Panc1 (cell line): ENCODE measurements at regions not wholly inside any gene's neighbourhood (a gene's known extent, or its start where the extent isn't known, plus 50 kb on each side); places are given as distances from the start of the nearest gene placed in this dataset.

ENCODE experiments used
- ATAC-seq: fragments of 200-7000 bp; cut with Tn5 transposase; 2 replicates; pipeline ENCODE4 v1.9.1; 2020; ENCODE audit warnings: mild to moderate bottlenecking, moderate library complexity
- BruUV-seq: library from RNA; stranded (reverse); fragments of 400-500 nt; replicated peaks from 2 replicates; lab custom pipeline; 2021; lab: Mats Ljungman, UMichigan
- CTCF ChIA-PET: fragments of 300-600 bp; sonication (Branson Sonifier 250); formaldehyde crosslinking; loops from one replicate; lab custom pipeline; 2022; ENCODE audit warnings: antibody characterized with exemption; lab: Charles Lee
- POLR2A ChIA-PET: fragments of 300-600 bp; sonication (Branson Sonifier 250); formaldehyde crosslinking; loops from one replicate; lab custom pipeline; 2022; ENCODE audit warnings: antibody characterized with exemption; lab: Charles Lee
- DNase-seq: peaks from one replicate; pipeline ENCODE4 v3.0.0-alpha.2; 2010; ENCODE audit warnings: low read depth, low spot score
- H3K27ac ChIP-seq: 2 replicates; pipeline ENCODE4 v1.5.1; 2011; ENCODE audit warnings: mild to moderate bottlenecking, low read length, inconsistent platforms
- H3K27me3 ChIP-seq: fragments of 200-500 bp; sonication (Bioruptor generic); 2 replicates; pipeline ENCODE4 v1.6.0; 2014; ENCODE audit warnings: low read length, inconsistent platforms; ENCODE audit not compliant: control insufficient read depth, insufficient read depth
- H3K36me3 ChIP-seq: fragments of 200-500 bp; sonication (Bioruptor generic); 2 replicates; pipeline ENCODE4 v1.5.1; 2014; ENCODE audit warnings: inconsistent platforms, mild to moderate bottlenecking, low read length, moderate library complexity; ENCODE audit not compliant: control insufficient read depth, insufficient read depth
- H3K4me1 ChIP-seq: 2 replicates; pipeline ENCODE4 v1.5.1; 2011; ENCODE audit warnings: inconsistent platforms, mild to moderate bottlenecking, low read length, moderate library complexity; ENCODE audit not compliant: control insufficient read depth, insufficient read depth
- H3K4me3 ChIP-seq, 2 experiments: 2 replicates each; pipeline ENCODE4 v1.5.1; 2011 to 2012; ENCODE audit warnings: low read depth in 2 of 2, low read length in 2 of 2, mild to moderate bottlenecking in 2 of 2, inconsistent platforms in 1 of 2, moderate library complexity in 1 of 2
- H3K9me3 ChIP-seq: fragments of 200-500 bp; sonication (Bioruptor generic); 2 replicates; pipeline ENCODE4 v1.5.1; 2014; ENCODE audit warnings: low read depth, mild to moderate bottlenecking, inconsistent platforms, low read length, moderate library complexity; ENCODE audit not compliant: control insufficient read depth, insufficient read depth
- CTCF ChIP-seq: fragments of 450-650 bp; IDR thresholded peaks from 2 replicates; pipeline ENCODE4 v1.5.1; 2017; ENCODE audit warnings: mild to moderate bottlenecking
- POLR2AphosphoS5 ChIP-seq: IDR thresholded peaks from 2 replicates; pipeline ENCODE4 v1.6.1; 2012; ENCODE audit warnings: mild to moderate bottlenecking, low read depth, low read length, moderate library complexity
- REST ChIP-seq, 2 experiments: IDR thresholded peaks; 2 replicates each; pipeline ENCODE4 v1.6.1; 2011 to 2012; ENCODE audit warnings: low read depth in 2 of 2, control low read depth in 1 of 2, low read length in 1 of 2, mild to moderate bottlenecking in 1 of 2, moderate library complexity in 1 of 2; ENCODE audit not compliant: insufficient read depth in 1 of 2
- SIN3A ChIP-seq: IDR thresholded peaks from 2 replicates; pipeline ENCODE4 v1.6.1; 2012; ENCODE audit warnings: low read depth, mild to moderate bottlenecking, low read length, moderate library complexity, borderline replicate concordance; ENCODE audit not compliant: insufficient read depth
- TCF7L2 ChIP-seq: IDR thresholded peaks from 2 replicates; pipeline ENCODE4 v1.6.1; 2011; ENCODE audit warnings: mild to moderate bottlenecking, low read depth, low read length, inconsistent platforms
- in situ Hi-C: cut with HindIII; loops from 2 replicates; pipeline ENCODE4 v1.10.0; 2016; ENCODE audit warnings: low sequenced_read_pairs, low pct_unique_long_range_greater_than_20kb
- intact Hi-C: fragments of 100-400 bp; cut with micrococcal nuclease; formaldehyde crosslinking; loops from one replicate; pipeline ENCODE4 v1.10.0; 2022; ENCODE audit not compliant: unreplicated experiment

- in situ Hi-C loops (no loop called here), intact Hi-C loops (no loop called here)
- H3K27me3 ChIP-seq = no peaks in the 10 kb centered on the region
- ATAC-seq = no peak
- H3K4me1 ChIP-seq = no peaks in the 10 kb centered on the region
- H3K4me3 ChIP-seq = no peak overlapping the region
- H3K36me3 ChIP-seq = no peaks in the 10 kb centered on the region
- H3K9me3 ChIP-seq = no peaks in the 10 kb centered on the region
- CTCF ChIA-PET = interaction anchor here (0.5 kb wide), 1 partner anchor 145 kb away, joined by 8 read pairs; no protein-coding TSS in a partner anchor
- no peak for DNase-seq
- no peak for TF ChIP-seq POLR2AphosphoS5
- TF ChIP-seq TCF7L2 = no peak
- no peak for TF ChIP-seq CTCF
- no peak for TF ChIP-seq SIN3A
- no peak for TF ChIP-seq REST (IDR thresholded peaks at IDR 0.05; ENCODE audit: insufficient read depth in 1 of 2, low read depth in 2 of 2, low read length in 1 of 2)
- no peak overlapping the region for H3K27ac ChIP-seq
- POLR2A ChIA-PET = no interaction called here
- no TSS peak for BruUV-seq
Measured at GRCh38 chr1:219020846-219021245, 152.8 kb upstream of the LYPLAL1 start.

GRCh38 chr1:219027146-219027673, 146.5 kb upstream of the LYPLAL1 start:
- Histone ChIP-seq H3K27ac (no peak overlapping the region), H3K27me3 (no peaks in the 10 kb centered on the region), H3K9me3 (no peaks in the 10 kb centered on the region), H3K36me3 (no peaks in the 10 kb centered on the region), H3K4me3 (no peak overlapping the region), H3K4me1 (no peaks in the 10 kb centered on the region)
- POLR2A ChIA-PET = no interaction called here
- in situ Hi-C loops = no loop called here
- BruUV-seq = no TSS peak
- intact Hi-C loops = no loop called here
- no peak for ATAC-seq
- no peak for TF ChIP-seq REST (IDR thresholded peaks at IDR 0.05; ENCODE audit: insufficient read depth in 1 of 2, low read depth in 2 of 2, low read length in 1 of 2)
- TF ChIP-seq POLR2AphosphoS5 = no peak
- TF ChIP-seq SIN3A = no peak
- no peak for TF ChIP-seq TCF7L2
- no peak for TF ChIP-seq CTCF
- CTCF ChIA-PET = no interaction called here
- DNase-seq = no peak
